Medulla oblongata (tissue), 1 donor: ENCODE measurements at regions not wholly inside any gene's neighbourhood (a gene's known extent, or its start where the extent isn't known, plus 50 kb on each side); places are given as distances from the start of the nearest gene placed in this dataset.

Source experiments
- DNase-seq: peaks from one replicate; pipeline ENCODE4 v3.0.0-alpha.2; 2015; ENCODE audit errors: extremely low spot score

DNA sequence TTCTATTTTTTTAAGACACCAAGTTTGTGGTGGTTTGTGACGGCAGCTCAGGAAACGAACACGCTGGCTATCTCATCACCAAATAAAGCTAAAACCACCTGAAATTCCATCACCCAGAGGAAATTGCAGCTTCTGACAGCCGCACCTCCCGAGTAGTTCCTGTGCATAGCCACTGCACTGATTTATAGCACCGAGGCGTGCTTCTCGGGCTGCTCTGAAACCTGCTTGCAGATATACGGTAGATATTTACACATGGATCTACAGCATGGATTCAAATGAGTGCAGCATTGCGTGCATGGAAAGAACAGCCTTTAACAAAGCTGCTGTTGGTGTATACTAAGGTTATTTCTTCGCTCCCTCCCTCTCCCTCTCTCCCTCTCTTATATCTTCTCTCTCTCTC lies 153.8 kb downstream of the PHF2 start:
- DNase-seq, result no peak
